Stomach smooth muscle (tissue), 2 donors: ENCODE measurements at regions not wholly inside any gene's neighbourhood (a gene's known extent, or its start where the extent isn't known, plus 50 kb on each side); places are given as distances from the start of the nearest gene placed in this dataset.
"Not testable (repeated sequence)": the region's sequence is repeated elsewhere in the genome, so short reads cannot be mapped to it uniquely, and the experiment has no call there.

Experiments used
- H3K27ac ChIP-seq: one replicate; pipeline ENCODE4 v1.7.0; 2013; ENCODE audit warnings: mild to moderate bottlenecking, low read length, inconsistent platforms
- H3K27me3 ChIP-seq, 2 donors: one replicate each; pipeline ENCODE4 v1.7.0; 2013; ENCODE audit warnings: low read length in 2 of 2; ENCODE audit not compliant: insufficient read depth in 2 of 2, control insufficient read depth in 1 of 2
- H3K36me3 ChIP-seq, 2 donors: one replicate each; pipeline ENCODE4 v1.7.0; 2013; ENCODE audit warnings: low read length in 2 of 2; ENCODE audit not compliant: control insufficient read depth in 2 of 2, insufficient read depth in 2 of 2
- H3K4me1 ChIP-seq: one replicate; pipeline ENCODE4 v1.7.0; 2013; ENCODE audit warnings: low read length; ENCODE audit not compliant: control insufficient read depth, insufficient read depth
- H3K4me3 ChIP-seq, 2 donors: one replicate each; pipeline ENCODE4 v1.7.0; 2013; ENCODE audit warnings: low read length in 2 of 2
- H3K9ac ChIP-seq, 2 donors: one replicate each; pipeline ENCODE4 v1.7.0; 2013; ENCODE audit warnings: low read length in 2 of 2, mild to moderate bottlenecking in 1 of 2
- H3K9me3 ChIP-seq, 2 donors: one replicate each; pipeline ENCODE4 v1.7.0; 2013; ENCODE audit warnings: low read length in 2 of 2; ENCODE audit not compliant: control insufficient read depth in 2 of 2
- donor health status: healthy.
- donor health status: Pancreatic carcinoma.

- not testable (repeated sequence) for H3K4me1 ChIP-seq, H3K27ac ChIP-seq, H3K27me3 ChIP-seq, H3K9ac ChIP-seq, H3K9me3 ChIP-seq, H3K4me3 ChIP-seq, H3K36me3 ChIP-seq
Measured at GRCh38 chr9:85880507-85880906, 60.4 kb upstream of the NAA35 start.

- Histone ChIP-seq H3K9ac (no peak overlapping the region), H3K36me3 (peaks cover 0 to 2% of the 10 kb centered on the region in 2 donors), H3K27ac (no peak overlapping the region), H3K27me3 (no peaks in the 10 kb centered on the region), H3K9me3 (no peaks in the 10 kb centered on the region), H3K4me3 (no peak overlapping the region), H3K4me1 (no peaks in the 10 kb centered on the region)
Measured at GRCh38 chr9:85884256-85884655, 56.7 kb upstream of the NAA35 start.

GRCh38 chr9:85890962-85891361, 50.0 kb upstream of the NAA35 start:
- Histone ChIP-seq H3K9ac (no peak overlapping the region), H3K4me1 (no peaks in the 10 kb centered on the region), H3K9me3 (no peaks in the 10 kb centered on the region), H3K27me3 (no peaks in the 10 kb centered on the region), H3K36me3 (no peaks in the 10 kb centered on the region), H3K4me3 (no peak overlapping the region), H3K27ac (no peak overlapping the region)
